Liver (tissue), 8 donors: ENCODE measurements at regions not wholly inside any gene's neighbourhood (a gene's known extent, or its start where the extent isn't known, plus 50 kb on each side); places are given as distances from the start of the nearest gene placed in this dataset.

Experiments
- DNase-seq: peaks from one replicate; pipeline ENCODE4 v3.0.0-alpha.2; 2017; ENCODE audit warnings: low spot score
- H3K27ac ChIP-seq, 2 donors: one replicate each; pipeline ENCODE4 v1.7.0; 2013; ENCODE audit warnings: inconsistent platforms in 2 of 2, low read length in 2 of 2, control low read depth in 1 of 2, low read depth in 1 of 2, mild to moderate bottlenecking in 1 of 2
- H3K27me3 ChIP-seq, 4 donors: one replicate each; pipeline versions ENCODE4 v1.6.1 to v1.7.0; 2013; ENCODE audit warnings: low read length in 3 of 4, inconsistent platforms in 1 of 4, mild to moderate bottlenecking in 1 of 4, moderate library complexity in 1 of 4; ENCODE audit not compliant: control insufficient read depth in 4 of 4, insufficient read depth in 4 of 4
- H3K36me3 ChIP-seq, 4 donors: one replicate each; pipeline versions ENCODE4 v1.6.1 to v1.7.0; 2013; ENCODE audit warnings: low read length in 3 of 4, mild to moderate bottlenecking in 3 of 4, low read depth in 1 of 4, moderate library complexity in 1 of 4; ENCODE audit not compliant: control insufficient read depth in 4 of 4, insufficient read depth in 3 of 4
- H3K4me1 ChIP-seq, 4 donors: one replicate each; pipeline versions ENCODE4 v1.6.1 to v1.7.0; 2013; ENCODE audit warnings: low read length in 3 of 4, mild to moderate bottlenecking in 3 of 4, moderate library complexity in 1 of 4; ENCODE audit not compliant: control insufficient read depth in 4 of 4, insufficient read depth in 4 of 4
- H3K4me3 ChIP-seq, 3 donors: one replicate each; pipeline versions ENCODE4 v1.6.1 to v1.7.0; 2013; ENCODE audit warnings: low read length in 3 of 3, control low read depth in 1 of 3, low read depth in 1 of 3, mild to moderate bottlenecking in 1 of 3
- H3K9ac ChIP-seq, 2 donors: one replicate each; pipeline ENCODE4 v1.7.0; 2013; ENCODE audit warnings: low read length in 2 of 2, mild to moderate bottlenecking in 2 of 2, moderate library complexity in 2 of 2, control low read depth in 1 of 2, low read depth in 1 of 2
- H3K9me3 ChIP-seq, 4 donors: one replicate each; pipeline versions ENCODE4 v1.6.1 to v1.7.0; 2013; ENCODE audit warnings: low read length in 3 of 4; ENCODE audit not compliant: control insufficient read depth in 4 of 4
- EGR1 ChIP-seq, 2 donors: IDR thresholded peaks; 2 replicates each; pipeline ENCODE4 v1.6.1; 2016 to 2018; ENCODE audit warnings: antibody characterized with exemption in 2 of 2, low read depth in 2 of 2
- FOXA1 ChIP-seq: IDR thresholded peaks from 2 replicates; pipeline ENCODE4 v1.6.1; 2016; ENCODE audit warnings: antibody characterized with exemption
- FOXA2 ChIP-seq: IDR thresholded peaks from 2 replicates; pipeline ENCODE4 v1.6.1; 2016; ENCODE audit warnings: antibody characterized with exemption
- GABPA ChIP-seq, 2 donors: IDR thresholded peaks in 1 of 2; conservative IDR thresholded peaks in 1 of 2; 2 replicates each; pipeline ENCODE4 v1.6.1; 2016; ENCODE audit warnings: antibody characterized with exemption in 2 of 2, mild to moderate bottlenecking in 1 of 2, moderate library complexity in 1 of 2
- HNF4A ChIP-seq, 2 donors: conservative IDR thresholded peaks; 2 replicates each; pipeline ENCODE4 v1.6.1; 2016; ENCODE audit warnings: antibody characterized with exemption in 2 of 2, mild to moderate bottlenecking in 2 of 2
- JUND ChIP-seq, 2 donors: IDR thresholded peaks; 2 replicates each; pipeline ENCODE4 v1.6.1; 2016; ENCODE audit warnings: antibody characterized with exemption in 2 of 2
- NR2F2 ChIP-seq: IDR thresholded peaks from 2 replicates; pipeline ENCODE4 v1.6.1; 2016; ENCODE audit warnings: antibody characterized with exemption
- RAD21 ChIP-seq, 2 donors: IDR thresholded peaks; 2 replicates each; pipeline ENCODE4 v1.6.1; 2016; ENCODE audit warnings: antibody characterized with exemption in 2 of 2, mild to moderate bottlenecking in 2 of 2
- RXRA ChIP-seq, 2 donors: IDR thresholded peaks; 2 replicates each; pipeline ENCODE4 v1.6.1; 2017 to 2018; ENCODE audit warnings: antibody characterized with exemption in 2 of 2, mild to moderate bottlenecking in 1 of 2
- SP1 ChIP-seq: IDR thresholded peaks from 2 replicates; pipeline ENCODE4 v1.6.1; 2018; ENCODE audit warnings: antibody characterized with exemption, mild to moderate bottlenecking
- YY1 ChIP-seq: IDR thresholded peaks from 2 replicates; pipeline ENCODE4 v1.6.1; 2016; ENCODE audit warnings: antibody characterized with exemption, mild to moderate bottlenecking
- WGBS: extraction: QIAGEN DNeasy Blood & Tissue Kit; methylation state at CpG from one replicate; pipeline ENCODE4 v1.1.7; 2013; 5-methylcytosine and 5-hydroxymethylcytosine counted together
- TF ChIP-seq, protein P1 (sequence below): IDR thresholded peaks from 2 replicates; pipeline ENCODE4 v1.6.1; 2016; ENCODE audit warnings: antibody characterized with exemption, mild to moderate bottlenecking
- TF ChIP-seq, protein P2 (sequence below): IDR thresholded peaks from 2 replicates; pipeline ENCODE4 v1.6.1; 2016; ENCODE audit warnings: antibody characterized with exemption
- TF ChIP-seq, protein P3 (sequence below): IDR thresholded peaks from 2 replicates; pipeline ENCODE4 v1.6.1; 2016; ENCODE audit warnings: antibody characterized with exemption
- TF ChIP-seq, protein P4 (sequence below): fragments of 150-350 bp; IDR thresholded peaks from 2 replicates; pipeline ENCODE4 v1.5.1; 2017; ENCODE audit warnings: improper control_type of control experiment, low read depth, low read length; ENCODE audit not compliant: missing input control
- TF ChIP-seq, protein P5 (sequence below): IDR thresholded peaks from 2 replicates; pipeline ENCODE4 v1.6.1; 2016; ENCODE audit warnings: antibody characterized with exemption
- donor health status: healthy.
- donor health status: healthy.
- donor health status: healthy.
- donor health status: healthy.
- donor health status: healthy.

DNA sequence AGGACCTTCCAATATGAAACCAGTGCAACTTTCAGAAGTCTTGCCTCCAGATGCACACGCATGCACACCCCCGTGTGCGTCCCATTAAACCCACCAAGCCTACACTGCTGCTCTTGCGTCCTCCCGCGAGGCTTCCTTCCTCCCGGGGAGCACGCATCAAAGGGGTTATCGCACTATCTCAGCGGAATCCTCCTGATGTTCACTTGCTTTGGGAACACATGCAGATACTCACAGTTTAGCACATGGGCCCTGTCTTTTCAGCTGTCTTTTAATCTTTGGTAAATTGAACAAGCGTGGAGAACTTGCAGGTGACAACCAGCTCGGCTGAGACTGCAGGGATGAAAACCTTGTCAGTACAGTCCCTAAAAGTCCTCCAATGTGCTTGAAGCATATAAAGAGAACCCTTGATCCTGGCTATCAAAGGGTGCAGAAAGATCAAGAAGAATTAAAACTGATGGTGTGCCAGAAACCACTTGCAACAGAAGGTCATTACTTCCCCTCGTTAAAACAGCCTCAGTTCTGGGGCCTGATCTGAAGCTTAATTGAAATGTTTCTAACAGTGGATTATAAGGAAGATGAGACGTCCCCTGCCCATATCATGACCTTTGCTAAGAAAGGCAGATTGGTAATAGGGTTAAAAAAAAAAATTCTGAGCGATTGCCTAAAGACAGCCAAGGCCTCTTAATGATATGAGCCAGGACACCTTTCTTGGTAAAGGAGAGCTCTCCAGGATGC is 149.4 kb upstream of the LMO4 start:
- no peak overlapping the region for H3K4me3 ChIP-seq
- no peak for DNase-seq
- TF ChIP-seq FOXA2 (no peak), SP1 (no peak), FOXA1 (no peak), RAD21 (IDR thresholded peaks at IDR 0.05) (no peak), EGR1 (IDR thresholded peaks at IDR 0.05; ENCODE audit: low read depth in 2 of 2) (no peak), GABPA (IDR thresholded peaks at IDR 0.05 in 1 of 2, conservative IDR thresholded peaks at IDR 0.05 in 1 of 2) (no peak), HNF4A (conservative IDR thresholded peaks at IDR 0.05) (no peak), YY1 (no peak), JUND (IDR thresholded peaks at IDR 0.05) (no peak), RXRA (IDR thresholded peaks at IDR 0.05) (no peak)
- TF ChIP-seq, protein P1, sequence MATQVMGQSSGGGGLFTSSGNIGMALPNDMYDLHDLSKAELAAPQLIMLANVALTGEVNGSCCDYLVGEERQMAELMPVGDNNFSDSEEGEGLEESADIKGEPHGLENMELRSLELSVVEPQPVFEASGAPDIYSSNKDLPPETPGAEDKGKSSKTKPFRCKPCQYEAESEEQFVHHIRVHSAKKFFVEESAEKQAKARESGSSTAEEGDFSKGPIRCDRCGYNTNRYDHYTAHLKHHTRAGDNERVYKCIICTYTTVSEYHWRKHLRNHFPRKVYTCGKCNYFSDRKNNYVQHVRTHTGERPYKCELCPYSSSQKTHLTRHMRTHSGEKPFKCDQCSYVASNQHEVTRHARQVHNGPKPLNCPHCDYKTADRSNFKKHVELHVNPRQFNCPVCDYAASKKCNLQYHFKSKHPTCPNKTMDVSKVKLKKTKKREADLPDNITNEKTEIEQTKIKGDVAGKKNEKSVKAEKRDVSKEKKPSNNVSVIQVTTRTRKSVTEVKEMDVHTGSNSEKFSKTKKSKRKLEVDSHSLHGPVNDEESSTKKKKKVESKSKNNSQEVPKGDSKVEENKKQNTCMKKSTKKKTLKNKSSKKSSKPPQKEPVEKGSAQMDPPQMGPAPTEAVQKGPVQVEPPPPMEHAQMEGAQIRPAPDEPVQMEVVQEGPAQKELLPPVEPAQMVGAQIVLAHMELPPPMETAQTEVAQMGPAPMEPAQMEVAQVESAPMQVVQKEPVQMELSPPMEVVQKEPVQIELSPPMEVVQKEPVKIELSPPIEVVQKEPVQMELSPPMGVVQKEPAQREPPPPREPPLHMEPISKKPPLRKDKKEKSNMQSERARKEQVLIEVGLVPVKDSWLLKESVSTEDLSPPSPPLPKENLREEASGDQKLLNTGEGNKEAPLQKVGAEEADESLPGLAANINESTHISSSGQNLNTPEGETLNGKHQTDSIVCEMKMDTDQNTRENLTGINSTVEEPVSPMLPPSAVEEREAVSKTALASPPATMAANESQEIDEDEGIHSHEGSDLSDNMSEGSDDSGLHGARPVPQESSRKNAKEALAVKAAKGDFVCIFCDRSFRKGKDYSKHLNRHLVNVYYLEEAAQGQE, result no peak
- TF ChIP-seq, protein P2, sequence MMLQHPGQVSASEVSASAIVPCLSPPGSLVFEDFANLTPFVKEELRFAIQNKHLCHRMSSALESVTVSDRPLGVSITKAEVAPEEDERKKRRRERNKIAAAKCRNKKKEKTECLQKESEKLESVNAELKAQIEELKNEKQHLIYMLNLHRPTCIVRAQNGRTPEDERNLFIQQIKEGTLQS, result no peak
- TF ChIP-seq, protein P3, sequence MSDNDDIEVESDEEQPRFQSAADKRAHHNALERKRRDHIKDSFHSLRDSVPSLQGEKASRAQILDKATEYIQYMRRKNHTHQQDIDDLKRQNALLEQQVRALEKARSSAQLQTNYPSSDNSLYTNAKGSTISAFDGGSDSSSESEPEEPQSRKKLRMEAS, result no peak

DNA sequence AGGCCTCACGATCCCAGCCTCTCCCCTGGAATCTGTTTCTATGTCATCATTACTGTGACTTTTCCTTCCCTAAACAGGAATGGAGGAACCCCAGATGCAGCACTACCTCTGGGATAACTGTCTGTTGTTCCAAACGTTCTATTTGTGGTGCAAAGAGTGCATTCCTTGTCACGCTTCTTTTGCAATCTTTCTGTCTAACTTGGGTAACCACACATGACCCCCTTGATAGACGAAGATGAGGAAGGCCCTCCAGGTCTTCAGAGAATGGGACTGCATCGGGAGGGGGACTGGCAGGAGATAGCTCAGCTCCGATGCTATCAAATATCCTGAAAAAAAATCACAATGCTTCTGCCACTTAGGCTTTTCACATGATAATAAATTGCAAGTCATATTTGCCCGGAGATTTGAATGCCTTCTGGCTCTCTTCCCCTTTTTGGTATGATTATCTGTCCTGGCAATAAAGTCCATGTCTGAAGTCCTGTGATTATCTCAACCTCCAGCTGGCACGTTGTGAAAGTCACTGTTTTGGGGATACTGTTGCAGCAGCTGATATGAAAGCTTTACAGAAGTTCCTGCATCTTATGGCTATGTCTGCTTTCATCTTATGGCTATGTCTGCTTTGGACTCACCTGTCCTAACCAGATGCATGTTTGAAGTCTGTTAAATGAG is 148.7 kb upstream of the LMO4 start:
- 61% methylated on average over 8 of the region's 8 CpGs for WGBS

More for the DNA sequence above, 149.4 kb upstream of the LMO4 start:
- Histone ChIP-seq H3K9me3 (peaks cover 0 to 1% (median 0%) of the 10 kb centered on the region in 4 donors), H3K36me3 (no peaks in the 10 kb centered on the region), H3K27ac (no peak overlapping the region), H3K9ac (no peak overlapping the region), H3K27me3 (peaks cover 0 to 8% (median 0%) of the 10 kb centered on the region in 4 donors), H3K4me1 (no peaks in the 10 kb centered on the region)
- WGBS, result 74% methylated on average over 15 of the region's 15 CpGs

More for the DNA sequence above, 148.7 kb upstream of the LMO4 start:
- Histone ChIP-seq H3K9me3 (peaks cover 0 to 1% (median 0%) of the 10 kb centered on the region in 4 donors), H3K4me1 (no peaks in the 10 kb centered on the region), H3K27me3 (peaks cover 0 to 9% (median 0%) of the 10 kb centered on the region in 4 donors), H3K27ac (no peak overlapping the region), H3K36me3 (no peaks in the 10 kb centered on the region), H3K4me3 (no peak overlapping the region), H3K9ac (no peak overlapping the region)
- TF ChIP-seq, protein P2, result no peak
- no peak for TF ChIP-seq FOXA2
- no peak for TF ChIP-seq FOXA1
- TF ChIP-seq HNF4A (conservative IDR thresholded peaks at IDR 0.05), result no peak
- TF ChIP-seq, protein P1, result no peak
- TF ChIP-seq RXRA (IDR thresholded peaks at IDR 0.05), result no peak
- TF ChIP-seq, protein P4, sequence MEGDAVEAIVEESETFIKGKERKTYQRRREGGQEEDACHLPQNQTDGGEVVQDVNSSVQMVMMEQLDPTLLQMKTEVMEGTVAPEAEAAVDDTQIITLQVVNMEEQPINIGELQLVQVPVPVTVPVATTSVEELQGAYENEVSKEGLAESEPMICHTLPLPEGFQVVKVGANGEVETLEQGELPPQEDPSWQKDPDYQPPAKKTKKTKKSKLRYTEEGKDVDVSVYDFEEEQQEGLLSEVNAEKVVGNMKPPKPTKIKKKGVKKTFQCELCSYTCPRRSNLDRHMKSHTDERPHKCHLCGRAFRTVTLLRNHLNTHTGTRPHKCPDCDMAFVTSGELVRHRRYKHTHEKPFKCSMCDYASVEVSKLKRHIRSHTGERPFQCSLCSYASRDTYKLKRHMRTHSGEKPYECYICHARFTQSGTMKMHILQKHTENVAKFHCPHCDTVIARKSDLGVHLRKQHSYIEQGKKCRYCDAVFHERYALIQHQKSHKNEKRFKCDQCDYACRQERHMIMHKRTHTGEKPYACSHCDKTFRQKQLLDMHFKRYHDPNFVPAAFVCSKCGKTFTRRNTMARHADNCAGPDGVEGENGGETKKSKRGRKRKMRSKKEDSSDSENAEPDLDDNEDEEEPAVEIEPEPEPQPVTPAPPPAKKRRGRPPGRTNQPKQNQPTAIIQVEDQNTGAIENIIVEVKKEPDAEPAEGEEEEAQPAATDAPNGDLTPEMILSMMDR, result no peak
- TF ChIP-seq, protein P5, sequence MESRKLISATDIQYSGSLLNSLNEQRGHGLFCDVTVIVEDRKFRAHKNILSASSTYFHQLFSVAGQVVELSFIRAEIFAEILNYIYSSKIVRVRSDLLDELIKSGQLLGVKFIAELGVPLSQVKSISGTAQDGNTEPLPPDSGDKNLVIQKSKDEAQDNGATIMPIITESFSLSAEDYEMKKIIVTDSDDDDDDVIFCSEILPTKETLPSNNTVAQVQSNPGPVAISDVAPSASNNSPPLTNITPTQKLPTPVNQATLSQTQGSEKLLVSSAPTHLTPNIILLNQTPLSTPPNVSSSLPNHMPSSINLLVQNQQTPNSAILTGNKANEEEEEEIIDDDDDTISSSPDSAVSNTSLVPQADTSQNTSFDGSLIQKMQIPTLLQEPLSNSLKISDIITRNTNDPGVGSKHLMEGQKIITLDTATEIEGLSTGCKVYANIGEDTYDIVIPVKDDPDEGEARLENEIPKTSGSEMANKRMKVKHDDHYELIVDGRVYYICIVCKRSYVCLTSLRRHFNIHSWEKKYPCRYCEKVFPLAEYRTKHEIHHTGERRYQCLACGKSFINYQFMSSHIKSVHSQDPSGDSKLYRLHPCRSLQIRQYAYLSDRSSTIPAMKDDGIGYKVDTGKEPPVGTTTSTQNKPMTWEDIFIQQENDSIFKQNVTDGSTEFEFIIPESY, result no peak
- TF ChIP-seq EGR1 (IDR thresholded peaks at IDR 0.05; ENCODE audit: low read depth in 2 of 2), result no peak
- TF ChIP-seq NR2F2, result no peak
- TF ChIP-seq RAD21 (IDR thresholded peaks at IDR 0.05), result no peak
- DNase-seq, result no peak
